HEK293T (cell line): ENCODE measurements at regions not wholly inside any gene's neighbourhood (a gene's known extent, or its start where the extent isn't known, plus 50 kb on each side); places are given as distances from the start of the nearest gene placed in this dataset.

Source experiments
- BHLHE40 ChIP-seq: fragments of 450-650 bp; IDR thresholded peaks from 2 replicates; pipeline ENCODE4 v1.6.1; 2016; ENCODE audit warnings: mild to moderate bottlenecking, moderate library complexity, borderline replicate concordance
- ELF4 ChIP-seq: fragments of 450-650 bp; IDR thresholded peaks from 2 replicates; pipeline ENCODE4 v1.6.1; 2017; ENCODE audit warnings: antibody characterized with exemption
- FOXA1 ChIP-seq: fragments of 450-650 bp; IDR thresholded peaks from 2 replicates; pipeline ENCODE4 v1.6.1; 2016; ENCODE audit warnings: mild to moderate bottlenecking
- FOXK2 ChIP-seq: fragments of 450-650 bp; IDR thresholded peaks from 2 replicates; pipeline ENCODE4 v1.6.1; 2016; ENCODE audit warnings: mild to moderate bottlenecking
- LEF1 ChIP-seq: fragments of 450-650 bp; IDR thresholded peaks from 2 replicates; pipeline ENCODE4 v1.6.1; 2017; ENCODE audit warnings: mild to moderate bottlenecking, borderline replicate concordance
- NFRKB ChIP-seq: fragments of 450-650 bp; IDR thresholded peaks from 2 replicates; pipeline ENCODE4 v1.6.1; 2016; ENCODE audit warnings: mild to moderate bottlenecking, moderate library complexity
- PKNOX1 ChIP-seq: fragments of 450-650 bp; IDR thresholded peaks from 2 replicates; pipeline ENCODE4 v1.6.1; 2016
- SP1 ChIP-seq: fragments of 450-650 bp; IDR thresholded peaks from 2 replicates; pipeline ENCODE4 v1.6.1; 2017
- SUZ12 ChIP-seq: fragments of 450-650 bp; IDR thresholded peaks from 2 replicates; pipeline ENCODE4 v1.6.1; 2016; ENCODE audit warnings: mild to moderate bottlenecking

- no peak for TF ChIP-seq NFRKB
- no peak for TF ChIP-seq FOXA1
- TF ChIP-seq FOXK2 = no peak
- TF ChIP-seq SUZ12 = no peak
- no peak for TF ChIP-seq SP1
- TF ChIP-seq LEF1 = no peak
- TF ChIP-seq BHLHE40 = no peak
- no peak for TF ChIP-seq PKNOX1
- no peak for TF ChIP-seq ELF4
Observed at GRCh38 chr1:38587766-38588165, 271.8 kb downstream of the RRAGC start.
